NCI-H146 treated with DMSO at 0.1 percent for 48 hours (cell line): ENCODE measurements at regions not wholly inside any gene's neighbourhood (a gene's known extent, or its start where the extent isn't known, plus 50 kb on each side); places are given as distances from the start of the nearest gene placed in this dataset.
"Not testable (repeated sequence)": the region's sequence is repeated elsewhere in the genome, so short reads cannot be mapped to it uniquely, and the experiment has no call there.

ENCODE experiments used
- DNase-seq: peaks from one replicate; lab custom pipeline; 2025; ENCODE audit not compliant: unreplicated experiment; lab: John Stamatoyannopoulos, UW

DNA sequence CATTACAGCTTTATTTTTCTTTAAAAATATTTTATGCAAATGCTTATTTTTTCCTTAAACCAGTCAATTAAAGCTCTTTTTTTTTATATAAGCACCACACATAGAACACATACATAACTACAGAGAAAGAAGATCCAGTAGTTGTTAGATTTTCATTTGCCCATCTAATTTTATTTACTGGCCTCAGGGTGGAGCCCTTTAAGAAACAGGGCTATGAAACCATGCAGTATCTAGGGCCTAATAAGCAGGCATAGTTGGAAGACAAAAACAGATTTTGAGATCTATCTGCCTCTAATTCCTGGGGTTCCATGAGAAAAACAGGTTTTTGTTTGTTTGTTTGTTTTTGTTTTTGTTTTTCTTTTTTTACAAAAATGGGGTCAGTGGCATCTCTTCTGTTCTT is 120.6 kb downstream of the BCHE start:
- DNase-seq: no peak

DNA sequence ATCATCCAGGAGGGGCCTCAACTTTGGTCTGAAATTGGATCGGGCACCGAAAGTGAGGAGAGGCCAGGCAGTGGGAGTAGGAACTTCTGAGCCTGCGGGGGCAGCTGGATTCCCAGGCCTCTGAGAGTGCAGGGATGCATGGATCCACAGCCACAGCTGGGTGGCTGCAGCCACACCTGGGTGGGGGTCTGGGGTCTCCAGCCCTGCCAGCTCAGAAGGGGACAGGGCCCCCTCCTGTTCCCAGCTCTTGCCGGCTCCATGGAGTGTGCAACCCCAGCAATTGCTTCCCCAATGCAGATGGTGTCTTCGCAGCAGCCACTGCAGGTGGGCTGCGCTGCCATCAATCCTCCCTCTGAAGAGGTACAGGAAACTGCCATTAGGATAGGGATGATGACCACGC is 123.7 kb downstream of the BCHE start:
- DNase-seq: no peak

DNA sequence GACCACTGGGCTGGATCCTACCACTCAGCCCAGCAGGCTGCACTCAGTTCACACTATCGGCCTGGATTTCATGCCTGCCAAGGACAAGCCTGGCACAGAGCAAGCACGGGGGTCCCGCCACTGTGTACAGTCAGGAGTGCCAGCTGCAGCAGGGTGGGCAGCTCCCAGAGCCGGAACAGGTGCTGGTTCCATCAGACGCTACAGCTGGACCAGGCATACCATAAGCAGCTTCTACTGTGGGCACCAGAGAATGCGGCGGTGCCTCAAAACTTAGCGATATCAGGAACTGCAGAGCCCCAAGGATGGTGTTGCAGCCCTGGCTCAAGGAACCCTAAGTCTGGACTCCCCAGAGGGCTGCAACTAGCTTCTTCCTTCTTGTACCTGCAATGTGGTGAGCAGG is 124.8 kb downstream of the BCHE start:
- no peak for DNase-seq

DNA sequence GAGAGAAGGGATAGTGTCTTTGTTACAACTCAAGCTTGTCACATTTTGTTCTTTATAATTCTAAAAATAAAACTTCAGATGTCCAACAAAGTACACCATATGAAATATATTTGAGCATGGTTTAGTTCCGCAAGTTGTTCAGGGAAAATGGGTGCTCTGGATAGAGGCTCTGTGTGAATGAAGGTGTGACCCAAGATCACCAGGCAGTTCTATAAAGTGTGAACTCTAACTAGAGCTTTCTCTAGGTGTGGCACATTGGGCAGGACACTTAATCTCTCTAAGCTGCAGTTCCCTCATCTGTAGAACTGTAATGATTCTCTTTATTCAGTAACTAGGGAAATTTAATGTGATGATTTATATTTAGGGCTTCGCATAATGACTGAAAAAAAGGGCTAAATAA is 139.3 kb downstream of the BCHE start:
- no peak for DNase-seq

DNA sequence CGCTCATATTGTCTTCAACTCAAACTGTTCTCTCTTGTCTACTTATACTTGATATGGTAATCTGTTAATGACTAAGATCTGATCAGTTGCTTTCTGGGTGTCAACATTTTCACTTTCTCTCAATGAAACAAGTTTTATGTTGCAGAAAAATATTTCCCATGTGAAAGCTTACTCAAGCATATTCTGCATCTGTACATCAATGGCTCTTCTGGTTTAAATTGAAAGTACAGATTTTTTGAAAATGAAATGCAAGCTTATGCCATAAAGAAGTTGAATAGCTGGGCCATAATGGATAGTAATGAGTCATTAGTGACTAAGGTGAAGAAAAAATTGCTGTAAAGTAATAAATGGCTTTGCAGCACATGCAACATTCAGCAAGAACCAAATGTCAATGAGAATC is 140.7 kb downstream of the BCHE start:
- DNase-seq: no peak

DNA sequence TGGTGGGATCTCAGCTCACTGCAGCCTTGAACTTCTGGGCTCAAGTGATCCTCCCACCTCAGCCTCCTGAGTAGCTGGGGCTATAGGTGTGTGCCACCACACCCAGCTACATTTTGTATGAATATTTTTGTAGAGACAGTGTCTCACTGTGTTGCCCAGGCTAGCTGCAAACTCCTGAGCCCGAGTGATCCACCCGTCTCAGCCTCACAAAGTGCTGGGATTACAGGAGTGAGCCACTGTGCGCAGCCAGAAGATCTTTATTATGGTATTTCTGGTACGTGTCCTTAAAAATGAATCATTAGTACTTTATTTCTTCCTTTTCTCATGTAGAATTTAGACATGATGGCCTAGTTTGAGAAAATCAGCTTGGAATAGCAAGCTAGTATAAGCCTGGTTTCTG is 153.3 kb downstream of the BCHE start:
- no peak for DNase-seq

DNA sequence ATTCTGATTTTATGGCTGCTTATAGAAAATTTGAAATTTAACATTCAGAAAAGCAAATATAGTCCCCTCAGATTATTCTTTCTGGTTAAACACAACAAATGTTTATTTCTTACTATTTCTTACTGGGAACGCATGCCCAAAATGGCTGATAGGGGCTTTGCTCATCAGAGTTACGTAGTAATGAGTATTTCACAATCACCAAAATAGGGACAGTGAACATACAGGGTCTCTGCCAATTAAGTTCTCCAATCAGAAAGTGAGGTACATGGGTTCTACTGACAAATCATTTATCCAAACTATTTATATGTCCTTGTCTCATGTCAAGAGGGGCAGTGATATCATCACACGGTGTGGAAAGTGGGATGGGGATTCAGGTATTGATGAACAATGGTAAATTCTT is 154.5 kb downstream of the BCHE start:
- no peak for DNase-seq

DNA sequence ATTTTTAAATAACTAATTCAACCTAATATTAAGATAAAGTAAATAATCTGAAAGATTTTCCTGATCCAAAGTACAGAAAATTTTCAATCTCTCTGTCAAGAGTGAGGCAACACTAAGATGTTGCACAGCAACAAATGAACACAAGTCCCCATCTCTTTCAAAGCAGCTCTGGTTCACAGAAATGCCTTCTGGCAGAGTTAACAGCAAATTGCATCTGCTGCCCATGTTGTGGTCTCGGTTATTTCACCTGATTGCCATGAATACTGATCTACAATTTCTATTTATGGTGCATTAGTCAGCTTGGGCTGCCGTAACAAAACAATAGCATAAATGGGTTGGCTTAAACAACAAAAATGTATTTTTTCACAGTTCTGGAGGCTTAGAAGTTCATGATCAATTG is 167.3 kb downstream of the BCHE start:
- no peak for DNase-seq

DNA sequence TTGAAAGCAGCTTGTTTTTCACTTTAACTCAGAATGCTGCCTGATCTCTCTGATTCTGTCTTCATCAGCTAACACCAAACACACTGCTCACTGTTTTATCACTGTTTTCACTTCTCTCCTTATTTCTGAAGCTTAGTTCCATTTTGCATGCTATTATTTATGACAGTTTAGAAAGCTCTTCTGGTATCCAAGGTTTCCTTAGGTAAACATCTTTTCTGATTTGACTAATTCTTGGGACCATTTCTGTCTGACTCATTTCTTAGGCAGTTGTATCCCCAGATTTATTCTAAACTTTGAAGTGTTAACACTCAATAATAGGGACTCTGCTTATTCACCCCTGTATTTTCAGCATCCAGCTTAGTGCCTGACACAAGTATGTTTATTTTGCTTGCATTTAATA is 167.7 kb downstream of the BCHE start:
- DNase-seq: no peak

DNA sequence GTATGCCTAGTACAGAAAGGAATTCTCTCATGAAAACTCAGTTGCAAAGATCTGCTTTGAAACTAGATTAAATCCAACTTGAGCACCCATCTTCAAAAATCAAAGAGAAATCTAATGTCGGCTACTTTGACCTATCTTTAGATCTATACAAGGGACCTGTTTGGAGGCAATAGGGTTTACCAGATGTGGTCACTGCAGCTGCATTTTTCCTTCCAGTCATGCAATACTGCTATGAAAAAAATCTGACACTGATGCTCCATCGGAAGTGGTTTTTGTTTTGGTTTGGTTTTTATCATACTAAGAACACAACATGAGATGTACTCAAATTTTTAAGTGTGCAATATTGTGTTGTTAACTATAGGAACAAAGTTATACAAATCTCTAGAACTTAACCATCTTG is 169.5 kb downstream of the BCHE start:
- no peak for DNase-seq

DNA sequence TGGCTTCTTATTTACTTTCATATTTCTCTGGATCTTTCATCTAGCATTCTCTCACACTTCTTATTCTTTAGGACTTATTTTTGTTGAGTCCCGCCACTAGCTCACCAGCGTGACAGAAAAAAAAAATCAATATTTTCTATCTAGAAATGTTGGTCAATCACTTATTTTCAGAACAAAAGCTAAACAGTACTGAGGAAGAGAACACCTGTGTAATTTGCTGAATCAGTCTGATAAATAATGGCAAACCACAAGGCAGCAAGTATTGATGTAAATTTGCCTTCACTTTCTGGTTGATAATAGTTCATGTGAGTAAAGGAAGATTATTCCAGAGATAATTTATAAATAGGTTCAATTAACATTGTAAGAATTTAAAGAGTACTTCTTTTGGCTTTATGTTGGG is 179.2 kb downstream of the BCHE start:
- DNase-seq: no peak

DNA sequence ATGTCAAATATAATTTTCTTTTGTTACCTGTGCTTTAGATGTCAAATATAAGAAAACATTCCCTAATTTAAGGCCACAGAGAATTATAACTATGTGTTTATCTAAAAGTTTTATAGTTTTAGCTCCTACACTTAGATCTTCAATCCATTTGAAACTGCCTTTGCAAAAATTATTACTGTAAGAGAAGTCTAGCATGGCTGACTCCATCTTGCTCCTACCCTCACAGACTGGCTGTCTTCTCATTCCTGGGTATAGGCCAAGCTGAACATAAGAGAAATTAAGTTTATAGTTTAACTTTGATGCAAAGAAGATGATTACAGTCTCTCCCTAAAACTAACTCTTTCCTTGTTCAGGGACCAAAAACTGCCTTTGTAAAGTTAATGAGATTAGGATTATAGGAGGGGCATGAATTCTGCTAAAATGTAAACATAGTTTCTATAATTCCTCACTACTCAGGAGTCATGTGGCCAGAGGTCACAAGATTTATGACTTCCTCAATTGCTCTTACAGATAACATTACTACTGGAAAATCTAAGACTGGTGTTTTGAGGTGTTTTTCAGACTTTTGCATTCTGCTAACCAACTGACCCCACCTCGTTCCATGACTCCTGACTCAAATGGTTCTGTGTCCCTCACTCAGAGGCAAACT is 184.0 kb downstream of the BCHE start:
- no peak for DNase-seq

DNA sequence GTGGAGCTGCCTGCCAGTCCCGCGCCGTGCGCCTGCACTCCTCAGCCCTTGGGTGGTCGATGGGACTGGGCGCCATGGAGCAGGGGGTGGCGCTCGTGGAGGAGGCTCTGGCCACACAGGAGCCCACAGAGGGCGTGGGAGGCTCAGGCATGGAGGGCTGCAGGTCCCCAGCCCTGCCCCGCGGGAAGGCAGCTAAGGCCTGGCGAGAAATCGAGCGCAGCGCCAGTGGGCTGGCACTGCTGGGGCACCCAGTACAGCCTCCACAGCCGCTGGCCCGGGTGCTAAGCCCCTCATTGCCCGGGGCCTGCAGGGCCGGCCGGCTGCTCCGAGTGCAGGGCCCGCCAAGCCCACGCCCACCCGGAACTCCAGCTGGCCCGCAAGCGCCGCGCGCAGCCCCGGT is 187.9 kb downstream of the BCHE start:
- DNase-seq: not testable (repeated sequence)

DNA sequence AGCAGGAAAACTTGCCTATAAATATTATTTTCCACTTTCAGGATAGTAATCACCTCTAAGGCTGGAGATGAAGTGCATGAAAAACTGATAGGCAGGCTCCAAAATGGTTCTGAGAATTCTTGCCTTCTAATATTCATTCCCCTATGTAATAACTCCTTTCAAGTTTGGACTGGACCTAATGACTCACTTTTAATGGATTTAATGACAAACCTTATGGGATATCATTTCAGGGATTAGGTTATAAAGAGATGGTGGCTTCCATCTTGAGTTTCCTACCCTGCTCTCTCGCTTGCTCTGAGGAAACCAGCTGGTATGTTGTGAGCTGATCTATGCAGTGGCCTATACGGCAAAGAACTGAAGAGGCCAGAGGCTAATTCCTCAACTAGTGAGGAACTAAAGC is 192.0 kb downstream of the BCHE start:
- DNase-seq: no peak

DNA sequence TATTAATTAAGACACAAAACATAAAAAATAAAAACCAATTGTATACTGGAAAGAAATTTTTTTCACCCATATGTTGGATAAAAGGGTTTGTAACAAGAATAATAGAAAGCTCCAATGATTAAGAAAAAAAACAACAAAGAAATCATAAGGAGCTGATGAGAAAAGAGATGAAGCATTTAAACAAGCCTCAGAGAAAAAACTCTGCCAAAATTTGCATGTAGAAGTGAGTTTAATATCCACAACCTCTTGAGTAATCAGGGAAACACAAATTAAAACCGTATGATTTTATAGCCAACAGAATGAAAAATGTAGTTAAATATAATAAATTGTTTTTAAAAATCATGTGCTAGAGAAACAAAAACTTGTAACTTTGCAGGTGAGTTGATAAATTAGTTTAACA is 192.9 kb downstream of the BCHE start:
- DNase-seq: no peak

DNA sequence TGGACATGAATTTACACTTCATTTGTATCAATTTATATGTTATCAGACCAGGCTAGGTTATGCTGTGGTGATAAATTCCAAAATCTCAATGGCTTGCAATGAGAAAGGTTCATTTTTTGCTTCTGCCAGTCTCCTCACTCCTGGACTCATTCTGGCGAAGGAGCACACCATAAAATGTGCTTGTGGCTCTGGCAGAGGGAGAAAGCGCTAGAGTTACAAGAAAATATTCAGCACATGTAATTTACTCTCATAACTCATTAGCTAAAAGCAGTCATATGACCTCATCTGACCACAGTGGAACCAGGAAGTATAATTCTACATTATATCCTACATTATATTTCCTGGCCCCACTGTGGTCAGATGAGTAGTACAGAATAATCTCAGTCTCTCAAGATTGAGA is 193.8 kb downstream of the BCHE start:
- no peak for DNase-seq

DNA sequence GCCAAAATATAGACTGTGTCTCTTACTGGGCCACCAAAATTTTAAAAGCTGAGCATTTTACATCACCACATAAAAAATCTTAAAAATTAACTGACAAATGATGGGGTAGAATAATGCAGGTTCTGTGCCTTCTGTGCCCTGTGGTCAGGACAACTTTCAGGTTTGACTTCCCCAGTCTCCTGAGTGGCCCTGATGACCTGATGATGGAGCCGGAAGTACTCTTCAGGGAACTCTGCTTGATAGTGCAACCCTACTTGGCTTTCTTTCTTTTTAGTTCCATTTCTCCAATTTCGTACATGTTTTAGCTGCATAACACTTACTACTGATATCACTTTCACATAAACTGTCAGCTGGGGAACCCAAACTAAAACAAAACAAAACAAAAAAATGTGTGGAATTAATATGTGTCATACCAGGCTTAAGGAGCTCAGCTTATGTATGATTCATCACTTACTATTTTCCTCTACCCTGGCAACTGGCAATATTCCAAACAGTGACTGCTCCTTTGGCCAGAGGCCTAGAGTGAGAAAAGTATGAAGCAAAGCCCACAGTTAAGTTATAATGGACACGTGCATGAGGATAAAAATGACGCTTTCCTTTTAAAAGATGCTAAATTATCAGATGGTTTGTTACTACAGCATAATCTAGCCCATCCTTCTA is 194.3 kb downstream of the BCHE start:
- DNase-seq: no peak

DNA sequence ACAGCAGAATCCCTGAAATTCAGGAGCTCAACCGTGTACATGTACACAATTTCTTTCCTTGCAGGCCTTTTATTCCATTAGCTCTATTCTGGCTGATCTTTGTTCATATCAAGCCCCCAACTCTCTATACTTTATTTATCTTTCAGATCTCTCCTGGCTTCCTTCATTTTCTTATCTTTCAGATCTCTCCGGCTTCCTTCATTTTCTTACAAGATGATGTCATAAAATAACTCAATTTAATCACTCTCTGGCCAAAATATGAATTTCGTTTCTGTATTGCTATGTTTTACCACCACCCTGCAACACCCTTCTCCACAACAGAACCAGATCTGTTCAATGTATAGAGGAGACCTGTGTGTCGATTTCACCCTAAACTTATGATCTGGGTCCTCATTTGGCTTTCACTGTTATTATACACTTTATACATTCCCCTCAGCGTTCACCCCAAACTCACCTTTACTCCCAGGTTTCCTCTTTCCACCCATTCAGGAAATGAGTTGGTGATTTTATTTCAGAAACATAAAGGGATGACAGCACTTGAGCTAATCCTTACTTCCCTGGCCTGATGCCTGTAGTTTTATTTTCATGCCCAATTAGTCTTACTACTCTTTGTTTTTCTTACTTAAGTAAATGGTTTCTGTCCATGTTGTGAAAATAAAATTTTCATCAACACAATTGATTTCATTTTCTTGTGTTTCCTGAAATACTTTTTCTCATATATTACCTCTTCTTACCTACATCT is 195.5 kb downstream of the BCHE start:
- DNase-seq: no peak

DNA sequence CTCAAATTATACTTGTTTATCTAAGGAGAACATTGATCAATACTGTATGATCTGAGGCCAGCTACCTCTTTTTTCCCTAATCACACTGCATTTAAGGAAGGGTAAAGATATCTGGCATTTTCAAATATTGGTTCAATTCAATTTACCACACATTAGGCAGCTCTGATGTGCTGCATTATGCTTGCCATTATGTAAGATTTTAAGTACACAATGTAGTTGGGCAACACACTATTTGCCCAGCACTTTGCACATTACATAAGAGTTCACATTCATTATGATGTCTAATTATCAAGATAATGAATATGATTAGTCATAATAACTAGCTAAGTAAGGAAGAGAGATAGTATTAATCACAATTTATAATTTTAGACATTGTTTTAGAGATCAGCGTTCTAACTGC is 196.3 kb downstream of the BCHE start:
- peak; percentile 93 for DNase-seq

DNA sequence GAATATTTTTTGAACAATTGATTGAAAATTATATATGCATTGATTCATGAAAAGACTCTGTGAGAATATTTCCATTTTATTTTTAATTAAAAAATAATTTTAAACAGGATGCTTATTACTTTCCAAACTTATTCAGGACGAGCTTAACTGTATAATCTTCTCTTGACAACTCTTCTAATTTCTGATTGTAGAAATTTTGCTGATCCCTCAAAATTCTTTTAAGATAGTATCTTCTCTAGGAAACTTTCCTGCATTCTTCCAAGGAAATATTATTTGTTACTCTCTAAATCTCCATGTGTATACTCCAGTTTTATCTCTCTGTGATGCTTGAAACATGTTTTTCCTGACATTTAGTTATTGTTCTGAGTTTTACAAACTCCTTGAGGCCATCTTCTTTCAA is 197.2 kb downstream of the BCHE start:
- DNase-seq: no peak

DNA sequence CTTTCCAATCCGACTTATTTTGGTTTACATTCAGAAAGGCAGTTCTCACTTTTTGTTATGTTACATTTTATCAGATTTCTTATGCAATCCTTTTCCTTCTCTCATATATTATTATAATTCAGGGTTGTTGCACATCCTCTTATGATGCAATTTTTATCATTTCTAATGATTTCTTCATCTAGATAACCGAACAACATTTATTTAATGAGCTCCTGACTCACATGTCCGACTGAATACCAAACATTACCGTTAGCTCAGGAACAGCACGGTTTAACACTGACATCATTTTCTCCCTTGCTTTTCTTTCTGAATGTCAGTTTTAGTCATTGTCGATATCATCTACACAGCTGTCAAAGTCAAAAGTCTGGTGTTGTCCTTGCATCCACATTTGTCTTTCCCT is 199.2 kb downstream of the BCHE start:
- no peak for DNase-seq

DNA sequence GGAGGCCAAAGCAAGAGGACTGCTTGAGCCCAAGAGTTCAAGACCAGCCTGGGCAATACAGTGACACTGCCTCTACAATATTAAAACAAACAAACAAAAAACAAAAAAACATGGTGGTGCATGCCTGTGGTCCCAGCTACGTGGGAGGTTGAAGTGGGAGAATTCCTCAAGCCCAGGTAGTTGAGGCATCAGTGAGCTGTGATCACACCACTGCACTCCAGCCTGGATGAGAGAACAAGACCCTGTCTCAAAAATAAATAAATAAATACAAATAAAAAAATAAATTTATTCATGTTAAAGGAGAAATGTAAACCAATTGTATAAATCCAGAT is 200.6 kb downstream of the BCHE start:
- no peak for DNase-seq
